ENCODE measurements at regions not wholly inside any gene's neighbourhood (a gene's known extent, or its start where the extent isn't known, plus 50 kb on each side); places are given as distances from the start of the nearest gene placed in this dataset.

- ChIA-PET CTCF (interaction anchor here (1.0 to 3.9 kb wide), 2 partner anchors 8 to 13 kb away, joined by 3 to 19 read pairs; no protein-coding TSS in a partner anchor), POLR2A (no interaction called here)
- intact Hi-C loops (cut with micrococcal nuclease), result no loop called here
- Mint-ChIP-seq H3K27ac (no peak overlapping the region), H3K9me3 (peaks cover 9% of the 10 kb centered on the region), H3K36me3 (ENCODE audit: low read depth) (no peaks in the 10 kb centered on the region), H3K27me3 (no peaks in the 10 kb centered on the region), H3K4me1 (ENCODE audit: low read depth) (no peaks in the 10 kb centered on the region), H3K4me3 (no peak overlapping the region)
- DNase-seq (no peak), ATAC-seq (no peak)
- no peak for TF ChIP-seq CTCF (IDR thresholded peaks at IDR 0.05)
These were observed 212.3 kb upstream of the DCN start for GRCh38 chr12:91394903-91395302.

GRCh38 chr12:91388573-91388972, 206.0 kb upstream of the DCN start:
- no peak overlapping the region for H3K27ac Mint-ChIP-seq
- ChIA-PET CTCF (no interaction called here), POLR2A (no interaction called here)
- no peaks in the 10 kb centered on the region for H3K27me3 Mint-ChIP-seq
- TF ChIP-seq CTCF (IDR thresholded peaks at IDR 0.05), result no peak
- no peaks in the 10 kb centered on the region for H3K4me1 Mint-ChIP-seq (ENCODE audit: low read depth)
- H3K36me3 Mint-ChIP-seq (ENCODE audit: low read depth), result no peaks in the 10 kb centered on the region
- peaks cover 9% of the 10 kb centered on the region for H3K9me3 Mint-ChIP-seq
- DNase-seq (no peak), ATAC-seq (no peak)
- intact Hi-C loops (cut with micrococcal nuclease), result loop anchor here (10.0 kb wide), 3 partner anchors 426 to 1256 kb away; no protein-coding TSS in a partner anchor
- no peak overlapping the region for H3K4me3 Mint-ChIP-seq

GRCh38 chr12:91387461-91388134, 205.0 kb upstream of the DCN start:
- ChIA-PET CTCF (interaction anchor here (0.8 to 1.3 kb wide), 2 partner anchors 8 to 14 kb away, joined by 3 to 4 read pairs; no protein-coding TSS in a partner anchor), POLR2A (no interaction called here)
- Mint-ChIP-seq H3K9me3 (peaks cover 5% of the 10 kb centered on the region), H3K4me1 (ENCODE audit: low read depth) (no peaks in the 10 kb centered on the region), H3K36me3 (ENCODE audit: low read depth) (no peaks in the 10 kb centered on the region), H3K4me3 (no peak overlapping the region), H3K27ac (no peak overlapping the region), H3K27me3 (no peaks in the 10 kb centered on the region)
- ATAC-seq (no peak), DNase-seq (no peak)
- intact Hi-C loops (cut with micrococcal nuclease), result loop anchor here (10.0 kb wide), 3 partner anchors 427 to 1257 kb away; no protein-coding TSS in a partner anchor
- TF ChIP-seq CTCF (IDR thresholded peaks at IDR 0.05), result no peak

- no peaks in the 10 kb centered on the region for H3K27me3 Mint-ChIP-seq
- H3K4me3 Mint-ChIP-seq, result no peak overlapping the region
- H3K27ac Mint-ChIP-seq, result no peak overlapping the region
- DNase-seq (no peak), ATAC-seq (no peak)
- intact Hi-C loops (cut with micrococcal nuclease), result loop anchor here (5.0 to 10.0 kb wide), 4 partner anchors 430 to 1260 kb away; no protein-coding TSS in a partner anchor
- H3K4me1 Mint-ChIP-seq (ENCODE audit: low read depth), result peaks cover 3% of the 10 kb centered on the region
- ChIA-PET CTCF (interaction anchor here (0.7 kb wide), 1 partner anchor 29 kb away, joined by 3 read pairs; no protein-coding TSS in a partner anchor), POLR2A (no interaction called here)
- no peaks in the 10 kb centered on the region for H3K9me3 Mint-ChIP-seq
- H3K36me3 Mint-ChIP-seq (ENCODE audit: low read depth), result no peaks in the 10 kb centered on the region
- no peak for TF ChIP-seq CTCF (IDR thresholded peaks at IDR 0.05)
These were observed 202.2 kb upstream of the DCN start for GRCh38 chr12:91384806-91385205.

GRCh38 chr12:91384366-91384765, 201.7 kb upstream of the DCN start:
- CTCF ChIA-PET, result interaction anchor here (0.7 kb wide), 1 partner anchor 29 kb away, joined by 3 read pairs; no protein-coding TSS in a partner anchor
- ATAC-seq (no peak), DNase-seq (no peak)
- no peak for TF ChIP-seq CTCF (IDR thresholded peaks at IDR 0.05)
- H3K27me3 Mint-ChIP-seq, result no peaks in the 10 kb centered on the region
- no peak overlapping the region for H3K27ac Mint-ChIP-seq
- H3K4me1 Mint-ChIP-seq (ENCODE audit: low read depth), result peaks cover 3% of the 10 kb centered on the region
- POLR2A ChIA-PET, result no interaction called here
- intact Hi-C loops (cut with micrococcal nuclease), result loop anchor here (5.0 to 10.0 kb wide), 4 partner anchors 430 to 1260 kb away; no protein-coding TSS in a partner anchor
- H3K9me3 Mint-ChIP-seq, result no peaks in the 10 kb centered on the region
- H3K36me3 Mint-ChIP-seq (ENCODE audit: low read depth), result no peaks in the 10 kb centered on the region
- H3K4me3 Mint-ChIP-seq, result no peak overlapping the region

All from activated CD8-positive, alpha-beta T cell treated with anti-CD3 and anti-CD28 coated beads for 36 hours (primary cell).